ENCODE measurements at regions not wholly inside any gene's neighbourhood (a gene's known extent, or its start where the extent isn't known, plus 50 kb on each side); places are given as distances from the start of the nearest gene placed in this dataset.

- no peak for TF ChIP-seq ZNF529 (tag by site-specific recombination; IDR thresholded peaks at IDR 0.05; ENCODE audit: insufficient replicate concordance)
- TF ChIP-seq, protein P1, sequence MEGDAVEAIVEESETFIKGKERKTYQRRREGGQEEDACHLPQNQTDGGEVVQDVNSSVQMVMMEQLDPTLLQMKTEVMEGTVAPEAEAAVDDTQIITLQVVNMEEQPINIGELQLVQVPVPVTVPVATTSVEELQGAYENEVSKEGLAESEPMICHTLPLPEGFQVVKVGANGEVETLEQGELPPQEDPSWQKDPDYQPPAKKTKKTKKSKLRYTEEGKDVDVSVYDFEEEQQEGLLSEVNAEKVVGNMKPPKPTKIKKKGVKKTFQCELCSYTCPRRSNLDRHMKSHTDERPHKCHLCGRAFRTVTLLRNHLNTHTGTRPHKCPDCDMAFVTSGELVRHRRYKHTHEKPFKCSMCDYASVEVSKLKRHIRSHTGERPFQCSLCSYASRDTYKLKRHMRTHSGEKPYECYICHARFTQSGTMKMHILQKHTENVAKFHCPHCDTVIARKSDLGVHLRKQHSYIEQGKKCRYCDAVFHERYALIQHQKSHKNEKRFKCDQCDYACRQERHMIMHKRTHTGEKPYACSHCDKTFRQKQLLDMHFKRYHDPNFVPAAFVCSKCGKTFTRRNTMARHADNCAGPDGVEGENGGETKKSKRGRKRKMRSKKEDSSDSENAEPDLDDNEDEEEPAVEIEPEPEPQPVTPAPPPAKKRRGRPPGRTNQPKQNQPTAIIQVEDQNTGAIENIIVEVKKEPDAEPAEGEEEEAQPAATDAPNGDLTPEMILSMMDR (tag by site-specific recombination; IDR thresholded peaks at IDR 0.05), result no peak
- TF ChIP-seq HOXA7 (CRISPR knock-in tag; IDR thresholded peaks at IDR 0.05; ENCODE audit: borderline replicate concordance), result no peak
- TF ChIP-seq HIC1 (tag by site-specific recombination; IDR thresholded peaks at IDR 0.05), result no peak
- no peak for TF ChIP-seq ZNF2 (tag by site-specific recombination; IDR thresholded peaks at IDR 0.05)
- TF ChIP-seq ZNF324 (tag by site-specific recombination; IDR thresholded peaks at IDR 0.05), result no peak
- no peak for TF ChIP-seq YY1 (tag by site-specific recombination; IDR thresholded peaks at IDR 0.05)
- TF ChIP-seq SP7 (tag by site-specific recombination; IDR thresholded peaks at IDR 0.05), result no peak
- no peak for TF ChIP-seq ZNF768 (tag by site-specific recombination; IDR thresholded peaks at IDR 0.05)
- no peak for TF ChIP-seq ZBTB26 (tag by site-specific recombination; optimal IDR thresholded peaks at IDR 0.05)
- TF ChIP-seq SETDB1 (IDR thresholded peaks at IDR 0.05; ENCODE audit: insufficient read length, low read length), result no peak
- no peak for TF ChIP-seq ZNF585B (tag by site-specific recombination; IDR thresholded peaks at IDR 0.05)
Measured at GRCh38 chr3:20462226-20462625, 276.2 kb upstream of the SGO1 start.
